Thoracic aorta (tissue), 2 donors: ENCODE measurements at regions not wholly inside any gene's neighbourhood (a gene's known extent, or its start where the extent isn't known, plus 50 kb on each side); places are given as distances from the start of the nearest gene placed in this dataset.

Experiments
- ATAC-seq: fragments of 150-250 bp; one replicate; pipeline ENCODE4 v1.8.0; 2017; ENCODE audit warnings: low read depth; ENCODE audit not compliant: insufficient number of reproducible peaks, low FRiP score
- DNase-seq: peaks from one replicate; pipeline ENCODE4 v3.0.0-alpha.2; 2020; ENCODE audit warnings: low spot score
- H3K27ac ChIP-seq, 2 donors: fragments of 200-600 bp; sonication (generic); 1 replicate in 1 of 2; 2 replicates in 1 of 2; pipeline ENCODE4 v1.5.1; 2016; ENCODE audit warnings: mild to moderate bottlenecking in 2 of 2, moderate library complexity in 2 of 2
- H3K27me3 ChIP-seq: fragments of 200-600 bp; sonication (generic); replicated peaks from 2 replicates; pipeline ENCODE4 v1.6.0; 2016; ENCODE audit warnings: mild to moderate bottlenecking; ENCODE audit not compliant: insufficient read depth
- H3K36me3 ChIP-seq: fragments of 200-600 bp; sonication (generic); one replicate; pipeline ENCODE4 v1.5.1; 2016
- H3K4me1 ChIP-seq, 2 donors: fragments of 200-600 bp; sonication (generic); 1 replicate in 1 of 2; 2 replicates in 1 of 2; pipeline versions ENCODE4 v1.5.1 to v1.6.0; 2016; ENCODE audit warnings: low read depth in 2 of 2, mild to moderate bottlenecking in 1 of 2; ENCODE audit not compliant: control insufficient read depth in 1 of 2
- H3K4me3 ChIP-seq: fragments of 200-600 bp; sonication (generic); 2 replicates; pipeline ENCODE4 v1.5.1; 2016; ENCODE audit warnings: mild to moderate bottlenecking
- H3K9me3 ChIP-seq: fragments of 200-600 bp; sonication (generic); 2 replicates; pipeline ENCODE4 v1.5.1; 2016
- TF ChIP-seq, protein P1 (sequence below): fragments of 200-600 bp; sonication (generic); IDR thresholded peaks from one replicate; pipeline ENCODE4 v1.5.1; 2019; ENCODE audit warnings: antibody characterized with exemption

DNA sequence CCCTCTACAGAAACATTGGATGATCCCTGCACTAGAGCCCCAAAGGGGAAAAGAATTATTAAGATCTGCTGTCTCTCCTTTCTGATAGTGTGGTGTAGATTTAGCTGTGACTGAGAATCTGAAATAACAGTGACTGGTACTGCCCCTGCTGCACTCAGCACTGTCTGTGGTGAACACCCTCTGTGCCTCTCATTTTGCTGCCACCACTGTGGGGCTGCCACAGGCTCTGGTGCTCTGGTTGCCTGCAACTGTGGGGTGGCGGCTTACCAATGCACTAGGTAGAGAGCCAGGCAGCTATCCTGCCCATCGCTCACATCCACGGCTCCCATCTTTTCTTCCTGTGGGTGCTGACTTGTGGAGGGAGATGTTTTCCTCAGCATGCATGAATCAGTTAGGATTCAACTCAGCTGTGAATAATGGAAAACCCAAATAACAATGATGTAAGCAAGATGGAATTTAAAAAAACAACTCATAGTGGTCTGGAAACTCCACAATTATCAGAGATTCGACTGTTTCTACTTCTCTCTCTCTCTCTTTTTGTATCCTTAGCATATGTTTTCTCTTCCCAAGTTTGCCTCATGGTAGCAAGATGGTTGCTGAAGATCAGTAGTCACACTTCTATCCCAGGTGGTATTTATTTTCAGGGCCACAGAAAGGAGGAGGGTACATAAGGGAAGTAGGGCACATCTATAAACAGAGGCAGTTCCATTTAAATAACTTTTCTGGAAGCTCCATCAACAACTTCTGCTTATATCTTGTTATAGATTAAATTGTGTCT, 99.8 kb upstream of the DAP start:
- ATAC-seq (no peak), DNase-seq (no peak)
- no peak overlapping the region for H3K4me3 ChIP-seq
- TF ChIP-seq, protein P1, sequence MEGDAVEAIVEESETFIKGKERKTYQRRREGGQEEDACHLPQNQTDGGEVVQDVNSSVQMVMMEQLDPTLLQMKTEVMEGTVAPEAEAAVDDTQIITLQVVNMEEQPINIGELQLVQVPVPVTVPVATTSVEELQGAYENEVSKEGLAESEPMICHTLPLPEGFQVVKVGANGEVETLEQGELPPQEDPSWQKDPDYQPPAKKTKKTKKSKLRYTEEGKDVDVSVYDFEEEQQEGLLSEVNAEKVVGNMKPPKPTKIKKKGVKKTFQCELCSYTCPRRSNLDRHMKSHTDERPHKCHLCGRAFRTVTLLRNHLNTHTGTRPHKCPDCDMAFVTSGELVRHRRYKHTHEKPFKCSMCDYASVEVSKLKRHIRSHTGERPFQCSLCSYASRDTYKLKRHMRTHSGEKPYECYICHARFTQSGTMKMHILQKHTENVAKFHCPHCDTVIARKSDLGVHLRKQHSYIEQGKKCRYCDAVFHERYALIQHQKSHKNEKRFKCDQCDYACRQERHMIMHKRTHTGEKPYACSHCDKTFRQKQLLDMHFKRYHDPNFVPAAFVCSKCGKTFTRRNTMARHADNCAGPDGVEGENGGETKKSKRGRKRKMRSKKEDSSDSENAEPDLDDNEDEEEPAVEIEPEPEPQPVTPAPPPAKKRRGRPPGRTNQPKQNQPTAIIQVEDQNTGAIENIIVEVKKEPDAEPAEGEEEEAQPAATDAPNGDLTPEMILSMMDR, result no peak
- no peaks in the 10 kb centered on the region for H3K9me3 ChIP-seq
- no peak overlapping the region for H3K27ac ChIP-seq
- no peaks in the 10 kb centered on the region for H3K36me3 ChIP-seq
- no peaks in the 10 kb centered on the region for H3K27me3 ChIP-seq
- H3K4me1 ChIP-seq, result no peaks in the 10 kb centered on the region

DNA sequence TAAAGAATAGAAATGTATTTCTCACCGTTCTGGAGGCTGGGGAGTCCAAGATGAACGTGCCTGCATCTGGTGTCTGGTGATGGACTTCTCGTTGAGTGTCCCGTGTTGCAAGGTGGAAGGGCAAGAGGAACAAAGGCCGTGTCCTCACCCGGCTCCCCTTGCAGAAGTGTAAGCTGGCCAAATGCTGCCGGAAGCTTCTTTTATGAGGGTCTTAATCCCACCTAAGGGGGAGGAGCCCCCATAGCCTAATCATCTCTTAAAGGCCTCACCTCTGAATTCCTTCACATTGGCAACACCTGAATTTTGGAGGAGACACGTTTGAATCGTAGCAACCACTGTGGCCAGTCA, 99.1 kb upstream of the DAP start:
- ATAC-seq, result no peak
- TF ChIP-seq, protein P1, result no peak

DNA sequence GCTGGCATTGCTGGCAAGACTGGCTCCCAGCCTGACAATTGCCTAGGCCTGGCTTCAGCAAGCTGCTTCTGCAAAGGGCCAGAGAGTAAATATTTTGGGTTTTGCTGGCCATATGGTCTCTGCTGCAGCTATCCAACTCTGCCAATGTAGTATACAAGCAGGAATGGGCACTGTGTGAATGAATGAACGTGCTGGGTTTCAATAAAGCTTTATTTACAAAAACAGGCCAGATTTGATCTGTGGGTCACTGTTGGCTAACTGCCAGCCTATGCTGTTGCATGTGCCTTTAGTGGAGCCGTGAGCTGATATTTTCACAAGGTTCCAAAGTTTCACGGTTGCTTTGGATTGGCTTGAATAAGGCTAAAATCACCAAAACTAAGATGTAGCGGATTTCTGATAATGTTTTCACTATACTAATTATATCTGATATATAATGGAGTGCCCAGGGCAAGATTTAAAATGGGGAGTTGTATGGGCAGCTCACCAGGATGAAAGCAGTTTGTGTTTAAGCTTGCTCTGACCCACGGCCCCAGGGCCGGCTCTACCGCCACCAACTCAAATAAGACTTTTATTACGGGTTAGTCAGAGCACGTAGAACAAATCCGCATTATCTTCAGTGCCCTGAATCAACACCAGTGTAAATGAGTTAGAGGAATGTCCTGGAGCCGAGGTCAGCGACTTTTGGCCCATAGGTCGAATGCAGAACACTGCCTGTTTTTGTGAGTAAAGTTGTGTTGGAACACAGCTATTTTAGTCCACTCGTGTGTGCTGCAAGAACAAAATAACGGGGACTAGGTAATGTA, 98.6 kb upstream of the DAP start:
- no peak overlapping the region for H3K4me3 ChIP-seq
- no peak for DNase-seq
- no peaks in the 10 kb centered on the region for H3K36me3 ChIP-seq
- H3K9me3 ChIP-seq, result no peaks in the 10 kb centered on the region
- no peaks in the 10 kb centered on the region for H3K4me1 ChIP-seq
- no peak for ATAC-seq
- TF ChIP-seq, protein P1, result no peak
- H3K27me3 ChIP-seq, result no peaks in the 10 kb centered on the region
- no peak overlapping the region for H3K27ac ChIP-seq

More for the DNA sequence above, 99.1 kb upstream of the DAP start:
- no peaks in the 10 kb centered on the region for H3K4me1 ChIP-seq
- no peak overlapping the region for H3K27ac ChIP-seq
- H3K36me3 ChIP-seq, result no peaks in the 10 kb centered on the region
- DNase-seq, result no peak
- no peak overlapping the region for H3K4me3 ChIP-seq
- no peaks in the 10 kb centered on the region for H3K9me3 ChIP-seq
- H3K27me3 ChIP-seq, result no peaks in the 10 kb centered on the region

DNA sequence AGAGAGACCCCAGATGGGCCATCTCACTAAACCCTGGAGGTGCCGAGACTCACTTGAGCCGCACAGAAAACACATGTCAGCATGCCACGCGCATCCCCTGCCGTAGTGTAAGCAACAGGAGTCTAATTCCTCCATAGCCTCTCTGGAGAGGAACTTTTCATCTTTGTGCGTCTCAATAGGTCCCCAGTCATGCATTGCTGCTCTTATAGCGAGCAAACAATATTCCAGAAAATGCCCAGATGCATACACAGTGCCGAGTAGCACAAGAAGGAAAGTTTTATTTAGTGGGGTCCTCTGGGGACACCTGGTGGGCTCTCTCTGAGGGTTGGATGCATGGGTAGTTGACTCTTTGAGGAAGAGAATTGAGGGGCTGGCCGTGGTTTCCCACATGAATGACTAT, 97.9 kb upstream of the DAP start:
- ATAC-seq (no peak), DNase-seq (no peak)
- H3K9me3 ChIP-seq, result no peaks in the 10 kb centered on the region
- H3K4me1 ChIP-seq, result no peaks in the 10 kb centered on the region
- no peaks in the 10 kb centered on the region for H3K27me3 ChIP-seq
- no peak overlapping the region for H3K4me3 ChIP-seq
- TF ChIP-seq, protein P1, result no peak
- H3K27ac ChIP-seq, result no peak overlapping the region
- H3K36me3 ChIP-seq, result no peaks in the 10 kb centered on the region

DNA sequence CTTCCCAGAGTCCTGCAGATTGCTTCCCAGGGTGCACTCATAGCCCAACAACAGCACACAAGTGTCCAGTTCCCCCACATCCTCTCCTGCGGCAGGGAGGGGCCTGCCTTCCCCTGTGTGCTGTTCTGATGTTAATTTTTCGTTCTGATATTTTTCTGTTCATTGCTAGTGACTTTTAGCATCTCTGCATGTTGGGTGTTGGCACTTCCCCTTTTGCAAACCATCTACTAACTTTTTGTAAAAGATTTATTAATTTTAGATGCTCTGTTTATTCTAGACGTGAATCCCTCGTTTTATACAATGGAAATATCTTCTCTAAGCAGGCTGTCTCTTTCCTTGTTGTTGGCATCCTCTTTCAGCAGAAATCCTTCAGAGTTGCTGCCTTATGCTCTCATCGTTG, 97.3 kb upstream of the DAP start:
- no peaks in the 10 kb centered on the region for H3K9me3 ChIP-seq
- H3K27ac ChIP-seq, result no peak overlapping the region
- TF ChIP-seq, protein P1, result no peak
- no peaks in the 10 kb centered on the region for H3K27me3 ChIP-seq
- no peaks in the 10 kb centered on the region for H3K36me3 ChIP-seq
- H3K4me3 ChIP-seq, result no peak overlapping the region
- ATAC-seq (no peak), DNase-seq (no peak)
- H3K4me1 ChIP-seq, result no peaks in the 10 kb centered on the region
